HG03442 (cell line): ENCODE measurements at regions not wholly inside any gene's neighbourhood (a gene's known extent, or its start where the extent isn't known, plus 50 kb on each side); places are given as distances from the start of the nearest gene placed in this dataset.

ENCODE experiments used
- ATAC-seq: cut with Tn5 transposase; IDR thresholded peaks from one replicate; pipeline ENCODE4 v1.9.1; 2021; ENCODE audit warnings: mild to moderate bottlenecking, moderate library complexity; ENCODE audit not compliant: unreplicated experiment

- ATAC-seq = no peak
These were observed 1195.8 kb downstream of the PCDH18 start for GRCh38 chr4:136336479-136336878.

DNA sequence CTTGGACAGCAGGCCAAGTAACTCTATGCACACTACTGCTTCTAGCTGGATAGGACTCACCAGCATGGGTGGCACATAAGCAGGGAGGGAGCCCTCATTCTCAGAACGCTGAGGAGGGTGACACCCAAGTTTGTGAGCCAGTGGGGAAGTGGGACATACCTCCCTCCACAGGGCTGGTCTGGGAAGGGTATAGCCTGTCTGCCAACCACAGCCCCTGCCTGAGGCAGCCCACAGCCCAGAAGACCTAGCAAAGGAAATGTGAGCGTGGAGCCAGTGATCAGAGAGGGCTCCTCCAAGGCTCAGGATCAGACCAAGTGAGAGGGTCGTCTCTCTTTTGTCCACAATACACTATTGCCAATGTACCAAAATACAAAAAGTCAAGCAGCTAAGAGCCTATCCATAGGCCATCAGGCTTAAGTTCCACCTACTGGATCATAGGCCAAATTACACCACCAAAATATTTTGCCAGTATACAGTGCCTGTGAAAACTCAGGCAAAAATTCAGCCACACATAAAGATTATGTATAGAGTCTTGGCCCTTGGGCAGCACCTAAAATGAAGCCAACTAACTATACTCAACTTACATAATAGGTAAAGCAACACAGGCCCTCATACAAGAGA lies 1203.1 kb downstream of the PCDH18 start:
- ATAC-seq = no peak

- ATAC-seq = no peak
These were observed 1204.2 kb downstream of the PCDH18 start for GRCh38 chr4:136328131-136328530.

GRCh38 chr4:136320465-136320813 lies 1211.9 kb downstream of the PCDH18 start:
- ATAC-seq = no peak

DNA sequence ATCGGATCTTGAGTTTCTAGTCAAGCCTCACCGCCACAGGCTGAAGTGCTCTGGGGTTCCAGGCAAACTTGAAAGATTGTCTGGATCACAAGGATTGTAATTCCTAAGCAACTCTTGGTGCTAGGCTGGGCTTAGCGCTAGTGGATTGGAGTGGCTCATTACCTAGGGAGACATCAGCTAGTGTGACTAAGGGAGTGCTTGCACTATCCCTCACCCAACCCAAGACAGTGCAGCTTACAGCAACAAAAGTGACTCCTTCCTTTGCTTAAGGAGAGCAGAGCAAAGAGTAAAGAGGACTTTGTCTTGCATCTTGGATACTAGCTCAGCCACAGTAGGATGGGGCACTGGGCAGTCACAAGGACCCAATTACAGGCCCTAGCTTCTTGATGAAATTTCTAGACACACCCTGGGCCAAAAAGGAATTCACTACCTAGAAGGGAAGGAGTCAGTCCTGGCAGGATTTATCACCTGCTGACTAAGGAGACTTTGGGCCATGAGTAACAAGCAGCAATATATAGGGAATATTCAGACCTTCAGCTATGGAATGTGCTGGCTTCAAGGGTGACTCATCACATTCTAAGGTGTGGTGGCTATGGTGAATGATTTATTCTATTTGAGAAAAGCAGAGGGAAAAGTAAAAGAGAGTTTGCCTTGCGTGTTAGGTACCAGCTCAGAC lies 1212.4 kb downstream of the PCDH18 start:
- no peak for ATAC-seq

DNA sequence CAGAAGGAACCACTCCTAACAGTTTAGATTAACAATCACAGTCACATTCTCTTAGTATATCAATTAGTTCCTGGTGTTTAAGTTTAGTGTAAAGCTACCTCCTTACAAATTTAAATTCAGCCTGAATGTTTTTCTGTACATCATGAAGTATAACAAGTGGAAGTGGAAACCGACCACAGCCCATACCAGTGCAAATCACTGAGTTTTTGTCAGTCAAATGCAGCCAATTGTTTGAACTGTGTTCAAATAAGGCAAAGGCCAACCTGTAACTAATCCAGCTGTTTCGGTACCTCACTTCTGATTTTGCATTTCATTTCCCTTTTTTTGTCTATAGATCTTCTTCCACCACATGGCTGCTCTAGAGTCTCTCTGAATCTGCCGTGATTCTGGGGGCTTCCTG lies 1215.3 kb downstream of the PCDH18 start:
- ATAC-seq = no peak

DNA sequence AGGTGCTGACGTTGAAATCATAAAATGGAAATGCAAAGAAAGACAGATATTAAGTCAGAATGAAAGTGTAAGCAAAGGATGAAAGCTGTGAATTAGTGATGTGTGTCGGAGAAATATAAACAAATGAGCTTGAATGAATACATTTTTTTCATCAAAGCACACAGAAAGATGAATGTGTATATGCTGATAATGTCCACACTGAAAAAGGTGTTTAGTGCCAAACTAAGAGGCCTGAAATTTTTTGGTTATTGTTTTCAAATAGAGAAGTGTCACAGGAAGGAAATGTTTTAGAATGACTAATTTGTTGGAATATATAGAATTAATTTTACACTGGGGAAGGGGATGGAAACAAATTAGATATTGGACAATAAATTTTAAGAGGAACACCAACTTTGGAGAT lies 1217.6 kb downstream of the PCDH18 start:
- no peak for ATAC-seq

DNA sequence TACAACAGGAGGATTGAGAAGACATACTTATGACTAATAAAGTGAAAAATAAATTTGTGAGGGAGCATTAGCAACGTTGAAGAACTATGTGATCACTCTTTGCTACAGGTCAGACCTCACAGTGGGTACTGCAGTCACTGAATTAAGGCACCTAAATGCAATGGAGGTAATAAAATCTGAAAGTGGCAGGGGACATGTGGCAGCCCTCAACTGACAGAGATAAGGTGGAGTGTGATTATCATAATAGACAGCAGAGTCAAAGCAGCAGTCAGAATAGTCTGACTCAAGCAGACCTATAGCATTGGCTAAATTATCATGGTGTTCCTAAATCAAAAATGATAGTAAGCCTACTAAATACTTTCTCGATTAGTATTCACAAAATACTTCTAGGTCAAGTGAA lies 1220.5 kb downstream of the PCDH18 start:
- no peak for ATAC-seq

DNA sequence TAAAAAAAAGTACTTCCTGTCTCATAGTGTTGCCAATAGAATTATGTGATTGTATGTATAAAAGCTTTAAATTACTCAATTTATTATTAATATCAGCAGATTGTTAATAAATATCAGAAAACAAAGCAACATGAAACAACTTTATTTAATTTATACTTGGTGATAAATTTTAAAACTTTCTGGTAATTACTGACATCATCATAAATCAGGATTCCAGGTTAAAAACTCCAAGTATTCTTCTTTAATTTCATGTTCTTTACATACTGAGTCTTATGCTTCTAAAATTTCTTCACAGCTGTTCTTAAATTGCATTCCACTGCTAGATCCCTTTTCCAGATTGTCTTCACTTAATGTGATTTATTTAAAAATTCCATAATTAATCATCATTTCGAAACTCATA lies 1224.5 kb downstream of the PCDH18 start:
- no peak for ATAC-seq

GRCh38 chr4:136306361-136306760 lies 1225.9 kb downstream of the PCDH18 start:
- no peak for ATAC-seq

DNA sequence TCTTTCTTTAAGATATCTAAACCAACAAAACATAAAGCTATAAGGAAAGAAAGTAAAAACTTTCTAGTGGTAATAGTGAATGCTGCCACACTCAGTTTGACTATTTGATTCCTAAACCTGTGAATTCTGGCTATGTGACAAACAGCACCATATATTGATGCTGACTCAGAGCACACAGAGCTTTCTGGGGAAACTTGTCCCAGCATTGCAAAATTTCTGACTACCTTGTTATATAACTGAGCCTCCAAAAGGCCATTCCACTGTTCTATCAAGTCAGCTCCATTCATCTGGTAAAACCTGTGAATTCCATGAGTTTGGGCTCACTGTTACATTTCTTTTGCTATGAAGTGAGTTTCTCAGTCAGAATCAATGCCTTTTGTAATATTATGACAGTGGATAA lies 1229.7 kb downstream of the PCDH18 start:
- ATAC-seq = no peak

- no peak for ATAC-seq
These were observed 1230.4 kb downstream of the PCDH18 start for GRCh38 chr4:136301749-136302495.

- no peak for ATAC-seq
These were observed 1248.3 kb downstream of the PCDH18 start for GRCh38 chr4:136283977-136284376.

DNA sequence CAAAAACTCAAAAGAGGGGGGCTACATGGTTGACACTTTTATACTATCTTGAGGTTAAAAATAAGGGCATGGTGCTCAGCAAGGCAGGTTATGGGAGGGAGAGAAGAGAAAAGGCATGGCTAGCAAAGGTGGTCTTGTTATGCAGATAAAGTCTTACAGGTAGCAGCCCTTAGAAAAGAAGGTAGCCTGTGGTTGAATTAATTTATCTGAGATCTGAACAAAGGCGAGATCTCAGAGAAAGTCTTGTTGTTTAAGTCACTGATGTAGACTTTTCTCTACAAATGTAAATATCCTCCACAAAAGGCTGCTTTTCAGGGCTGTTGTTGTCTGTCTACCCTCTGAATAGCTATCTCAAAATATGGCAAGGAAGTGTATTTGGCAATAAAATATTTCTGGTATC lies 1250.4 kb downstream of the PCDH18 start:
- ATAC-seq = no peak

GRCh38 chr4:136281307-136281706 lies 1251.0 kb downstream of the PCDH18 start:
- no peak for ATAC-seq

DNA sequence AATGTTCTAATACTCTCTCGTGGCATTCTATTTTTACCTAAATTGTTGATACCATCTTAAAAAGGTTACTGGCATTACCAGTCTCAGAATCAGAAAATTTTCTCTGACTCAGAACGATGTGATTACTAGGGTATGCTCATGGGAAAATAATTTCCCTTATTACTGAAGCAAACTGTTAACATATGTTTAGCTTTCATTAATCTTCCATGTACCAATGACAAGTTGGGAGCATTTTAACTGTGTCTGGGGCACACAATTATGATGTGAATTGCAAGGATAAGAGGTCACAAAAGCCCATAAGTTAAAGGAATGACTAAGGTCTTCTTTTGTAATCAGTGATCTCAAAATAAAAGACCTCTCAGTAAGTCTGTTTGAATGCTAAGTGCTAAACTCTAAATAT lies 1254.6 kb downstream of the PCDH18 start:
- no peak for ATAC-seq

GRCh38 chr4:136246876-136247275 lies 1285.4 kb downstream of the PCDH18 start:
- ATAC-seq = no peak

DNA sequence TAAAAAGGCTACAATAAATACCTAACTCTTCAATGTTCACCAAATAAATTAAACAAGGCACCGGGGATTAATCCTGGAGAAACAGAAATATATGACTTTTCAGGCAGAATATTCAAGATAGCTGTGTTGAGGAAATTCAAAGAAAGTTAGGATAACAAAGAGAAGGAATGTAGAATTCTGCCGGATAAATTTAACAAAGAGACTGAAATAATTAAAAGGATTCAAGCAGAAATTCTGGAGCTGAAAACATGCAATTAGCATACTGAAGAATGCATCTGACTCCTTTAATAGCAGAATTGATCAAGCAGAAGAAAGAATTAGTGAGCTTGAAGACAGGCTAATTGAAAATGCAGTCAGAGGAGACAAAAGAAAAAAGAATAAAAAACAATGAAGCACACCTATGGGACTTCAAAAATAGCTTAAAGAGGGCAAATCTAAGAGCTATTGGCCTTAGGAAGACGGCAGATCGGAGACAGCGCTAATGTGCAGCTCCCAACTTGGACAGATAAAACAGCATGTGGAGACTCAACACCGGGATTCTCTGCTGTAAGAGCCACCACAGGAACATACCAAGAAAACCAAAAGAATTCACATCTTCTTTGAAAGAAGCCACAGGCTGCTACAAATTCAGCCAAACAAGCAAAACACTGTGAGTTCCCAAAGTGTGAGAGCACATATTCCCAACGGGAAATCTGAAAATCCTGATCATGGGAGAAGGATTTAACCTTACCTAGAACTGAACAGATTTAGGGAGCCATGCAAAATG lies 1290.9 kb downstream of the PCDH18 start:
- ATAC-seq = no peak

DNA sequence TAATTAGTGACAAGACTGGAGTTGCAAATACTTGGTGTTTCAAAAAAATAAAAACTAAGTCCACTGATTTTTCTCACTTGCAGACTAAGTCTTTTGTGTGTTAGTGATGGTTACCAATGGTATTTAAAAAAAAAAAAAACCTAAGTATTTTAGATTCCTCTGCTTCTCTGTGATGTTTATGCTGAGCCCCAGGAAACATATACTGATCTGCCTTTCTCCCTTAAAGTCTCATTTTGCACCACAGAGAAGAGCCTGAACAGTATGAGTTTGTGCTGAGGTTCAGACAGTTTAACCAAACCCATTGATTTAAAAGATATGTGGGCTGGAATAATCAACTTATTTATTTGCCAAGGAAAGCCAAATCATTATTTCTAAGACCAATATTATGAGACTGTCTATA lies 1305.0 kb downstream of the PCDH18 start:
- no peak for ATAC-seq

DNA sequence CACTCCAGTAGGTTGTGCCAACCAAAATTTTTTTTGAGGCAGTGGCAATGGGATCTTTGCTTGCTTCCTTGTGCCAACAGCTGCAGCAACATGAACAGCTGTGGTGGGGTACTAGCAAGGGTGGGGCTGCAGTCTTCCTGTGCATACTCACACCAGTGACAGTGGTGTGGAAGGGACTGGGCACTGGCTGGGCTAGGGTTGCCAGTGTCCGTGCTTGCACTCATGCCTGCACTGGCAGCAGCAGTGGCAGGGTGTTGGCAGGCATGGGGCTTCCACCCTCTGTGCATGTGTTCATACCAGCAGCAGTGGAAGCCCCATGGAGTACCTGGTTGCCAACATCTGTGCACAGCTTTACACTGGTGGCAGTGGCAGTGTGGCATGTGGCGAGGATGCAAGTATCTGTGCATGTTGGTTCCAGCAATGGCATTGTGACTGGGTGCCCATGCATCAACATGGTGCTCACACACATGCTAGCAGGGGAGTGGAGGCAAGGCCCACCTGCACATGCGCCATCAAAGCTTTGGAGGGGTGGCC lies 1312.6 kb downstream of the PCDH18 start:
- no peak for ATAC-seq

GRCh38 chr4:136203199-136203598 lies 1329.1 kb downstream of the PCDH18 start:
- no peak for ATAC-seq
